HEK293T (cell line): ENCODE measurements at regions not wholly inside any gene's neighbourhood (a gene's known extent, or its start where the extent isn't known, plus 50 kb on each side); places are given as distances from the start of the nearest gene placed in this dataset.

Experiments used
- ARNT ChIP-seq: fragments of 450-650 bp; IDR thresholded peaks from 2 replicates; pipeline ENCODE4 v1.6.1; 2017; ENCODE audit warnings: mild to moderate bottlenecking
- BHLHE40 ChIP-seq: fragments of 450-650 bp; IDR thresholded peaks from 2 replicates; pipeline ENCODE4 v1.6.1; 2016; ENCODE audit warnings: mild to moderate bottlenecking, moderate library complexity, borderline replicate concordance
- CTBP1 ChIP-seq: fragments of 450-650 bp; IDR thresholded peaks from 2 replicates; pipeline ENCODE4 v1.6.1; 2016; ENCODE audit warnings: borderline replicate concordance
- ELF4 ChIP-seq: fragments of 450-650 bp; IDR thresholded peaks from 2 replicates; pipeline ENCODE4 v1.6.1; 2017; ENCODE audit warnings: antibody characterized with exemption
- FOXA1 ChIP-seq: fragments of 450-650 bp; IDR thresholded peaks from 2 replicates; pipeline ENCODE4 v1.6.1; 2016; ENCODE audit warnings: mild to moderate bottlenecking
- FOXK2 ChIP-seq: fragments of 450-650 bp; IDR thresholded peaks from 2 replicates; pipeline ENCODE4 v1.6.1; 2016; ENCODE audit warnings: mild to moderate bottlenecking
- FOXM1 ChIP-seq: fragments of 450-650 bp; IDR thresholded peaks from 2 replicates; pipeline ENCODE4 v1.6.1; 2017; ENCODE audit warnings: mild to moderate bottlenecking, borderline replicate concordance
- HDGF ChIP-seq: fragments of 450-650 bp; IDR thresholded peaks from 2 replicates; pipeline ENCODE4 v1.6.1; 2017; ENCODE audit warnings: antibody characterized with exemption, borderline replicate concordance
- NFRKB ChIP-seq: fragments of 450-650 bp; IDR thresholded peaks from 2 replicates; pipeline ENCODE4 v1.6.1; 2016; ENCODE audit warnings: mild to moderate bottlenecking, moderate library complexity
- SP1 ChIP-seq: fragments of 450-650 bp; IDR thresholded peaks from 2 replicates; pipeline ENCODE4 v1.6.1; 2017
- SUZ12 ChIP-seq: fragments of 450-650 bp; IDR thresholded peaks from 2 replicates; pipeline ENCODE4 v1.6.1; 2016; ENCODE audit warnings: mild to moderate bottlenecking
- ZNF384 ChIP-seq: fragments of 450-650 bp; IDR thresholded peaks from 2 replicates; pipeline ENCODE4 v1.6.1; 2016
- TF ChIP-seq, protein P1 (sequence below): fragments of 450-650 bp; IDR thresholded peaks from 2 replicates; pipeline ENCODE4 v1.6.1; 2016

GRCh38 chr19:5259750-5260149 is 80.9 kb downstream of the PTPRS start:
- TF ChIP-seq CTBP1 (no peak), SP1 (no peak), ZNF384 (no peak), FOXM1 (no peak), SUZ12 (no peak), NFRKB (no peak), ARNT (no peak), ELF4 (no peak), BHLHE40 (no peak), FOXK2 (no peak), FOXA1 (no peak), HDGF (no peak)
- TF ChIP-seq, protein P1, sequence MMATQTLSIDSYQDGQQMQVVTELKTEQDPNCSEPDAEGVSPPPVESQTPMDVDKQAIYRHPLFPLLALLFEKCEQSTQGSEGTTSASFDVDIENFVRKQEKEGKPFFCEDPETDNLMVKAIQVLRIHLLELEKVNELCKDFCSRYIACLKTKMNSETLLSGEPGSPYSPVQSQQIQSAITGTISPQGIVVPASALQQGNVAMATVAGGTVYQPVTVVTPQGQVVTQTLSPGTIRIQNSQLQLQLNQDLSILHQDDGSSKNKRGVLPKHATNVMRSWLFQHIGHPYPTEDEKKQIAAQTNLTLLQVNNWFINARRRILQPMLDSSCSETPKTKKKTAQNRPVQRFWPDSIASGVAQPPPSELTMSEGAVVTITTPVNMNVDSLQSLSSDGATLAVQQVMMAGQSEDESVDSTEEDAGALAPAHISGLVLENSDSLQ = no peak
